SW 1271 (cell line): ENCODE measurements at regions not wholly inside any gene's neighbourhood (a gene's known extent, or its start where the extent isn't known, plus 50 kb on each side); places are given as distances from the start of the nearest gene placed in this dataset.
A peak's percentile ranks its signal among the peaks of the same experiment; 100 is the strongest.

ENCODE experiments used
- DNase-seq, 2 experiments: peaks; one replicate each; lab custom pipeline; 2025; lab: John Stamatoyannopoulos, UW

DNA sequence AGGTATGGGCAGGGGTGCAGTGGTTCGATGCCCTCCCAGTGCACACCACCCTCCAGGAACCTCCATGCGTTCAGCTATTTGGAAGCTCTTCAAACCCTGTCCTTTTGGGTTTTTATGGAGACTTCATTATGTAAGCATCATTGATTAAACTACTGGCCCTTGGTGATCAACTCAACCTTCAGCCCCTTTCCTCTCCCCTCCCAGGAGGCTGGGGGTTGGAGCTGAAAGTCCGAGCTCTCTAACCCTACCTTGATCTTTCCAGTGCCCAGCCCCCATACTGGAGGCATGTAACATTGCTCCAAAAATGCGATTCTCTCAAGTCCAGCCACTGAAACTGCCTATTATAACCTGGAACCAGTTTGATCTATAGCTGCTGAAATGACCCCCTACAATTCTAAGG, 188.1 kb downstream of the IPO8 start:
- DNase-seq, result no peak

DNA sequence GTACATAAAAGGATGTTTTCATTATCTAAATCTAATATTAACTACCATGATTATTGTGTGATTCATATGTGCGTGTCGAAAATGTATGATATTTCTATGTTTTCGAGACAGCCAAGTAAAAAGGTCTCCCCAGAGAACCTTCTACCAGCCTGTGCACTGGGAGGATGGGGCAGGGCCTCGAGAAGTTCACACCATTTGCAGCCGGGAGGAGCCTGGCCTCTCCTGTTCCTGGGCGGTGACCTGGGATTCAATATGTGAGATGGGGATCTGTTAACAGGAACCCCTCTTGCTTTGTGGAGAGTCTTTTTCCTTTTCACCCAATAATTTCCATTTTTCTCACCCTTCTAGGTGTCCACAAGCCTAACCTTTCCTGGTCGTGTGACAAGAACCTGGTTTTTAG, 189.3 kb downstream of the IPO8 start:
- no peak for DNase-seq

DNA sequence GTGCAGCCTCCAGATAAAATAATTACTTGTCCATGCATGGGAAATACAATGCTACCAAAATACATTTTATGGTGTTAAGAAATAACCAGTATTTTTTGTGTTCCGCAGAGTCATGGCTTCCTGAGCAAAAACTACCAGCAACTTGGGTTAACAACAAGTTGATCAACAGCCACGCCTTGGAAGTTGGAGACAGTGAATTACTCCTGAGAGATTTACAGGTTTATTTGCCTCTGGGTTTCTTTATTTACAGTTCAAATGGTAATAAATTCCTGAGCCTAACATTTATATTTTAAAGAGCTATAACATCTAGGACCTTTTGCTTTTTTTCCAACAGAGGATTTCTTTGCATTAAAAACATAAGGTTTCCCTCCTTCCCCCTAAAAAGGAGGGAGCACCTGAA, 194.0 kb downstream of the IPO8 start:
- DNase-seq, result no peak

DNA sequence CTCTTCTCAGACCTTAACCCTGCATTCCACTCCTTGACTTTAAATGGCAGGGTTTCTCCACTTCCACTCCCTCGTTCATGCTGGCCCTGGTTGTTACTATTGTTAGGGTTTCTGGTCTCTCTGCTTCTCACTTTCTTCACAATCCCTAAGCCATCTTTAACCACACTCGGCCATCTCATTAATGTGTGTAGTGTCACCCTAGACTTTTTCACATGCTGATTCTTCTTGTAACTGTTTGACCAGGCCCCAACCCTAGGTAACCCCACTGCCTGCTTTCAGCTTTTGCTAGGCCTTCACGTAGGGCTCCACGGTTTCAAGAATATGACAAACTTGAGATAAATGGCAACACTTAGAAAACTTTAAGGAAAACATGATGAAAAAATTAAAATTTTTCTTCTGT, 195.1 kb downstream of the IPO8 start:
- no peak for DNase-seq

DNA sequence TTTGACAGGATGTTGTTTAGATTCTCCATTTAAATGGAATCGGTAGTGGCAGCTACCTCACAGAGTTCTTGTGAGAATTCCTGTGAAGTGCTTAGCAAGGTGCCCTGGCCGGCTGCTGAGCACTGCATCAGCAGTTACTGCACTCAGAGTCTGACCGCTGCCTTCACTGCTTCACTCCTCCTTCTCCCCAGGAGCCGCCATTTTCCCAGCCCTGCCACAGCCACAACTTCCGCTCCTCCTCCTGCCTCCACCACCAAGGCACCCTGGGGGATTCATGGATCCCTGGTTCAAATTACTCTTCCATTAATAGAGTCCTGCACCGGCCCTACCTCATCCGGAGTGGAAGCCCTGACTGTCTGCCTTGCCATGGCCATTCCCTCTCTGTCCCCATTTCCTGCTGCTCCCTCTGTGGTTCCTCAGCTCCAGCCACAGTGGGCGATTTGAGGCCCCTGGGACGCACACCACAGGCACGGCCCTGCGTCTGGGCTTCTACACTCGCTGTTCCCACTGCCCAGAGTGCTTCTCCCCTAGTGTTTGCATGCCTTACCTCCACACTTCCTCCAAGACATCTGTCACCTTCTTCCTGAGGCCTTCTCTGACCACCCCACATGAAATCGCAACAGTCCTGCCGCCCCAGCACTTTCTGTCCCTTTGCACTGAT, 210.3 kb downstream of the IPO8 start:
- no peak for DNase-seq

DNA sequence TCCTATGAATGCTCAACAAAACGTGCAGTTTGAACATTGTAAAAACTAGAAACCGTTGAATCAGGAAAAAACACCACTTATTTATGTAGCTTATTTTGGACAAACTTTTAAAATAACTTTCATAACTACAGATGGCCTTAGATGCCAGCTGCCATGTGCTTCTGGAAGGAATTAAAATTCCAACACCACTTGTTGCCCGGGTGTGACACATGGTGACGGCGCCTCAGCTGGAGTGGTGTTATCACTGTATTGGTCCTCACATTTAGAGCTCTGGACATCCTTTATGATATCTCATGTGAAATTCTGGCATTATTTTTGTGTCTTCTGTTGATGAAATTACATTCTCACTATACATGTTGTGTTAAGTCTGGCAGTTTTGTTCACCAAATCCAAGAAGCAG, 211.0 kb downstream of the IPO8 start:
- no peak for DNase-seq

DNA sequence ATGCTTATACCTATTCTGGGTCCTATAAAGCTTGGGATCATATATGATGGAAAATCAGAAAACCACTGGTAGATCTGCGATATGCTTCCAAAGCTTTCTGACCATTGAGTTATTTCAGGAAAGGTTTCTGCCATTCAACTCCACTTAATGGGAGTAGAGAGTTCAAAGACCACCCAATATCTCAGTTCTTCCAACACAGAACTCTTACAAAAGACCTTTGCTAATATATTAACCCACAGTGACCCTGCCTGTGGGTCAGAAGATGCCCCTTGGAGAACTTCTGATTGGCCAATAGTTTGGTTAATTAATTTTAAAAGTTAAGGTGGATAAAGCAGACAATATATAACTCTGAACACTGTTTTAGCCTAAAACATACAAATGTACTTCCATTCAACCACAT, 213.0 kb downstream of the IPO8 start:
- no peak for DNase-seq

DNA sequence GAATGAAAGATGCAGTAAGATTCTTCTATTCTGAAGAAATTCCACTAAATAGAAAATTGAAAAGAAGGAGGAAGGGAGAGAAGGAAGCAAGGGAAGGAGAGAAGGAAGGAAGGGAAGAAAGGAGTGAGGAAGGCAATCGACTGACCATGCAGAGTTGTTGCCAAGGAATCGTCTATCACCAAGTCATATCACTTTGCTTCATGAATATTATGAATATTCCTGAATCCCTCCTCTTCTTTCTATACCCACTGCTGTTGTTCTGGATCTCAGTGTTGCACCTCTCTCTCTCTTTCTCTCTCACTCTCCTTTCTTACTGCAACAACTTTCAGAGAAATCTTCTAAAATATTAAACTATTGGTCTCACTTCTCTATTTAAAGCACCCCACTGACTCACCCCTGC, 222.4 kb downstream of the IPO8 start:
- DNase-seq, result no peak

DNA sequence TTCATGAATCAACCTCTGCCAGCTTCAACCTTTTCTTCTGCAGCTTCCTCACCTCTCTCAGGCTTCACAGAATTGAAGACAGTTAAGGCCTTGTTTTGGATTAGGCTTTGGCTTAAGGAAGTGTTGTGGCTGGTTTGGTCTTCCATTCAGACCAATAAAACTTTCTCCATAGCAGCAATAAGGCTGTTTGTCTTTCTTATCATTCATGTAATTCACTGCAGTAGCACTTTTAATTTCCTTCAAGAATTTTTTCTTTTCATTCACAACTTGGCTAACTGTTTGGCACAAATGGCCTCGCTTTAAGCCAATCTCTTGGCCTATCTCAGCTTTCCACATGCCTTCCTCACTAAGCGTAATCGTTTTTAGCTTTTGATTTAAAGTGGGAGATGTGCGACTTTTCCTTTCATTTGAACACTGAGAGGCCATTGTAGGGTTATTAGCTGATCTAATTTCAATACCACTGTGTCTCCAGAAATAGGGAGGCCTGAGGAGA, 229.5 kb downstream of the IPO8 start:
- no peak for DNase-seq

DNA sequence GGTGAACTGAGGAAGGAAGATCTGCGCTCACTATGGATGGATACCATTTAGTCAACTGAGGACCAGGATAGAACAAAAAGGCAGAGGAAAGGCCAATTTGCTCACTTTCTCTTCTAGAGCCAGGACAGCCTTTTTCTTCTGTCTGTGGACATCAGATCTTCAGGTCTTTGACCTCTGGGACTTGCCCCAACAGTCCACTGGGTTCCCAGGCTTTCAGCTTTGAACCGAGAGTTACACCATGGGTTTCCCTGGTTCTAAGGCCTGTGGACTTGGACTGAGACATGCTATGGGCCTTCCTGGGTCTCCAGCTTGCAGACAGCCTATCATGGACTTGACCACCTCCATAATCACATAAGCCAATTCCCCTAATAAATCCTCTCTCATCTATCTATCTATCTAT, 232.0 kb downstream of the IPO8 start:
- no peak for DNase-seq

DNA sequence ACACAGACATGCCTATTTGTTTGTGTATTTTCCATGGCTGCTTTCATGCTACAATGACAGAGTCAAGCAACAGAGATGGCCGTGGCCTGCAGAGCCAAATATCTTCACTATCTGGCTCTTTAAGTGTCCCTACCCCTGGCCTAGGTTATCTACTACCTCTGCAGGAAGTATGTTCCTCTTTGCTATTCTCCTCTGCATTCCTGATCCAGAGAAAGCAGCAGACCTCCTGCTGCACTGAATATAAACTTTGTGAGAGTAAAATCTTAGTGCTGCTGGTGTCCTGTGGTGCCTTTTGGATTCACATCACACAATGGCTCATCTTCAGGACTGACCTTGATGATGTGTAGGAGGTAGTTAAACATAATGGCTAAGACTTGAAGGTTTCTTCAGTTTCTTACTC, 233.4 kb downstream of the IPO8 start:
- no peak for DNase-seq

DNA sequence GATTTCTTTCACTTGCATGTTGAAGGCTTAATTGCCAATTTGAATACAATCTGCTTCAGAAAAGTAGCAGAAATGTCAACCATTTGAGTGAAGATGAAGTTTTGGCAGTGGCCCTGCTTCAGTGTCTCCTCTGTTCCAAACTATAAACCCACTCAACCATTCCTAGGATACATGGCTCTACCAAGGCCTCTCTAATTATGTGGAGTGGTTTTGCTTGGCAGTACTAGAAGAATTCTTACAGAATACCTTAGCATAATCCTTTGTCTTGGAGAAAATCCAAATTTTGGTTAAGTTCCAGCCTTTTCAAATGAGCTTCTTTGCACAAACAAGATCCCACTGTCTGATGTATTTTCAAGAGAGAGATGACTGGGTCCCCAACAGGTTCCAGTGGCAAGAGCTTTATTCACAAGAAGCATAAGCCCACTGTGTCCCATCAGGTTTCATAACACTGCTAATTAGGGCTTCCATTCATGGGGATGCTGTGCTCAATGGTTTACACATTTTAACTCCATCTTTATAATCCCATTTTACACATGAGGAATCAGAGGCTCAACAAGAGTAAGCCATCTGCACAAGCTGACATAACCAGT, 234.5 kb downstream of the IPO8 start:
- DNase-seq, result no peak

DNA sequence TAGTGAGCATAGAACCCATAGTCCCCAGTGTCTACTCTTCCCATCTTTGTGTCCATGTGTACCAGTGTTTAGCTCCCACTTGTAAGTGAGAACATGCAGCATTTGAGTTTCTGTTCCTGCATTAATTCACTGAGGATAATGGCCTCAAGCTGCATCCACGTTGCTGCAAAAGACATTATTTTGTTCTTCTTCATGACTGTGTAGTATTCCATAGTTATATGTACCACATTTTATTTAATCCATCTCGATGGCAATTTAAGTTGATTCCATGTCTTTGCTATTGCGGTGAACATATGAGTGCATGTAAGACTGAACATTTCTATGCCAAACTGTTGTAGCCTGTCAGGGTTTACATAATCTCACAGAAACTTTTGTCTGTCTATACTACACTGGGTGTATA, 237.2 kb downstream of the IPO8 start:
- DNase-seq, result no peak

DNA sequence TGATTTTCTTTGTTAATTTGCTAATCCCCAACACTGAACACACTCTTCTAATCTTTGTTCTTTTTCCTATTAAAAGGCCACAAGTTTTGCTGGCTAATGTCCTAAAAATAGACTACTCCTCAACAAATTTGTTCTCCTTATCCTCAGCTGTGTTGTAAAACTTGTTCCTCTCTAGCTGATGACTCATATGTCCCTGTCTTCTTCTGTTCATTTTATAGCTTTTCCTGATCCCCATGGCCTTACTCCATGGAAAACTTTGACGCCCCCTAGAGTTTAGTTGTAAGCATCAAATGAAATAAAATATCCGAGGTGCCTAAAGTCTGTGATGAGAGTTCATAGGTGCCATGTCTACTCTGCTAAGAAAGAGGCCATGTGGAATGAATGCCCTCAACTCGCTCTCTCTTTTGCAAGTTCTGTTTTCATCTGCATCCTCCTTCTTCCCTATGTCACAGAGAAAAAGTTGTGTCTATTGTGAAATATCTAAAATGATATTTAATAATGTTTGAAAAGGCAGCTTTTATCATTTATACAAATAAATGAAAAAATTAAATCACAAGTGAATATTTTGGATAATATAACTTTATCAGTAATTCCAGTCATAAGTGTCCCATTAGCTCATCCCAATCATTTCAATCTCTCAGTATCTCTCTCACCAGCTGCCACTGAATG, 237.9 kb downstream of the IPO8 start:
- DNase-seq, result peak; percentile 61 to 81

DNA sequence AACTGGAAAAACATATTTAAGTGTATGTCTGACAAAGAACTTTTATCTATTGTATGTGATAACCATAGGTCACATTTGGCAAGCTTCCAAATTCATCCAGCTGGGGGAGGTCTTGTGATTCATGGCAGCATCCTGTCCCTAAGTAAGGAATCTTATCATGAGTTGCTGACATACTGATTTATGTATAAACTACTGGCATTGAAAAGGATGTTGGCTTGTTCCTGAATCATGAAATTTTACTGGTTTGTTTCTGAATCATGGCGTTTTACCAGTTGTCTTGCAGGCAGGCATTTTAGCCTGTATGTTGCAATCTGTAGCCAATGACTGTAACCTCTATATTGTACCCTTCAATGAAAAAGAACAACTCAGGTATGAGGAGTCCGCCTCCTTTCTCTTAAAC, 244.8 kb downstream of the IPO8 start:
- peak in 1 of 2 experiments; percentile 18 for DNase-seq

DNA sequence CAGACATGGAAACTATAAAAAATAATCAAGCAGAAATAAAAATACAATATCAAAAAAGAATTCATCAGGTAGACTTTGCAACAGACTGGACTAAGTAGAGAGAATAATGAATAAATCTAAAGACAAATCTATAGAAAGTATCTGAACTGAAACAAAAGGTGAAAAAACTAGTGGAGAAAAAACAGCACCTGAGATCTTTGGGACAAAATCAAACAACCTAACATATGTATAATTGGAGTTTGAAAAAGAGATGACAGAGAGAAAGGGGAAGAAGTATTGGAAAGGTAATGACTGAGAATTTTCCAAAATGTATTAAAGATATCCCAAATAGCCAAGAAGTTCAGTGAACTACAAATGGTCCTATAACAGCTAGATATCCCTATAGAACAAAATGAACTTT, 245.4 kb downstream of the IPO8 start:
- DNase-seq, result no peak

DNA sequence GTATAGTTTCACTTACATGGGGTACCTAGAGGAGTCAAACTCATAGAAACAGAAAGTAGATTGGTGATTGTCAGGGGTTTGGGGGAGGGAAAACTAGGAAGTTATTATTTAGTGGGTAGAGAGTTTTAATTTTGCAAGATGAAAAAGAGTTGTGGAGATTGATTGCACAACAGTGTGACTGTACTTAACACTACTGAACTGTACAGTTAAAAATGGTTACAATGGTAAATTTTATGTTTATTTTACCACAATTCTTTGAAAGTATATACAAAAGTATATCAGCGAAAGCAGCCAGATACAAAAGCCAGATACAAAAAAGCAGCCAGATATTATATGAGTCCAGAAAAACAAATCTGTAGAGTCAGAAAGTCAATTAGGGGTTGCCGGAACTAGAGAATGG, 247.6 kb downstream of the IPO8 start:
- DNase-seq, result no peak

DNA sequence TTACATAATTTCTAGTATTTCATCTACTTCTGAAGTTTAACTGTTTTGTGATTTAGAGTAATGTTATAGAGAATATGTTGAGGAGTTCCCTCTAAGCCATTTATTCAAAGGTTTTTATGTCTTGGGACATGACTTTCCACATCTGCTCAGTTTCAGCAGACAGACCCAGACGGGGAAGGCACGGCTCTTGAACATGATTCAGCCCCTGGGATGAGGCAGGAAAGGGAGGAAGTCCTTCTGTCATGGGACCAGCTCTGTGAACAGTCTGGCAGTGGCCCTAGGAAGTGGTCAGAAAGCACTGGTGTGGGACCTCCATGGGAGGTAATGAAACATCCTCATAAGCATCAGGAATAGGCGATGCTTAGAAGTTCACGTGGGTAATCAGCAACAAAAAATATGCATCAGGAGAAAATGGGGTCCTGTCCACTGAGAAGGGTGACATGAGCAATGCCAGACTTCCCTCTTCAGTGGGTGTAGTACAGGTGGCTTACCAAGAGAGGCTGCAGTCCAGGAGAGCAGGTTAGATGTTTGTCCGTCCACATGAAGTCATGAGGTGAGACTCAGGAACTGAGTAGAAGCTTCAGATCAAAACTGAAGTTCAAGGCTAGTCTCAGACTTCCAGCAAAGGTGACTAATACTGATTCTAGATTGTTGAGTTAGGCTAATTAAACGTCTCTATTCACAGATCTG, 248.5 kb downstream of the IPO8 start:
- DNase-seq, result no peak

DNA sequence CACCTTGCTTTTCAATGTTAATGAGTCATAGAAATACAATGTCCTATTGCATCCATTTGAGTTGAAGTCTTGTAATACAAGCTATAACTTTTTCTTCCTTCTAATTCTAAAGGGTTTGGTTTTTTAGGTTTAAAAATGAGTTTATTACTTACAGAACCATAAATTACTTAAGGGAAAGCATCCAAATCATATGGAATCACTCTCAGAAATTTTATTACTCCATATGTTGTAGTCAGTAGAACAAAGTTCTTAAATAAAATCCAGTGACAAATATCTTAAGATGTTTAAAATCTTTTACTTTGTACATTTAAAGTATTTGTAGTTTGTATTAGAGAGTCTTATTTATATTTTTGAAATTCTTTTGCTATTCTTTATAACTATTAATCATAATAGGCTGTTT, 253.2 kb downstream of the IPO8 start:
- DNase-seq, result no peak

DNA sequence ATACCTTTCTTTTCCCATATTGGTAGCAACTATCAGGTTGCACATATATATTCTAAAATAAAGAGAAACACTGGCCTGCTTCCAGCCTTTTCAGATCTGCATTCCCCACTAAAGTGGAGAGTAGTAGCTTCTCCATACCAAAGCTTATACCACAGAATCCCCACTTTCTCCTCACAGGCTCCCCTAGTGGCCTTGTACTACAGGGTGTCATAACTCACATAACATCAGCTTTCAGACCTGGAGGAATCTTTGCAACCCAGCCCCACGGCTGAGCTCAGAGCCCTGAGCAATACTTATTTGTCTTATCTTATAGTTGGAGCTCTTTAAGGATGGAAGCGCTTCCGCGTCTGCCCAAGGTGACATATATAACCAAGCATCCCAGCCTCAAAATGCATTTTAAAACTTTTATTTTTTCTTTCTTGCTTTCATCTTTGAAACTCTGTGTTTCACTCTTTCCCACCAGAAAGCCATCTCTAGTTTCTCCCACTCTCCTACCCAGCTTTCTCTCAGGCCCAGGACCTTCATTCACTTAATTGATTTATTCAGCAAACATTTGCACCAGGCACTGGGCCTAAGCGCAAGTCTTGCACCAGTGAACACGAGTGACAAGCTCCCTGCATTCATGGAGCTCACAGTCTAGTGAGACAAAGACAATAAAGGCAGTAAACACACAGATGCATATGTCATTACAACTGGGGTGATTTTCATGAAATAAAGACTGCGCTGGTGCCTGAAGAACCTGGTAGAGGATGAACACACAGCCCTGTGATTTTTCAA, 254.7 kb downstream of the IPO8 start:
- peak in 1 of 2 experiments; percentile 70 for DNase-seq

DNA sequence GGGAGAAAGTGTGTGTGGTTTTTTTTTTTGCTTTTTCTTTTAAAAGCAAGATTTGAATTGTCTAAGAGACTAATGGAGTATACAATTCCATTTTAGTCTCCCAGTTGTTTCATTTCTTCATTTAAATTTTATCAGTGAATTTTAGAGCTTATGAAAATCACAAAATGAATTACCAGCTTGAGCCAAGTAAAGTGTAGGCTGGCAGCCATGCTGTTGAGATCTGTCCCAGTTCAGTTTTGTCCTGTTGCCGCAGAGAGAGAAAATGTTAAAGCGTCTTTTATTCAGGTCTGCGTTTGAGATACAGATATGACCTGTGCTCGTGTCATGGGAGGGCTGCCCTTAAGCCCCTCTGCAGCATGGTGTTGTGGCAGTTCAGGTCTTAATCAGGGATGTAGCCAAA, 256.5 kb downstream of the IPO8 start:
- no peak for DNase-seq

DNA sequence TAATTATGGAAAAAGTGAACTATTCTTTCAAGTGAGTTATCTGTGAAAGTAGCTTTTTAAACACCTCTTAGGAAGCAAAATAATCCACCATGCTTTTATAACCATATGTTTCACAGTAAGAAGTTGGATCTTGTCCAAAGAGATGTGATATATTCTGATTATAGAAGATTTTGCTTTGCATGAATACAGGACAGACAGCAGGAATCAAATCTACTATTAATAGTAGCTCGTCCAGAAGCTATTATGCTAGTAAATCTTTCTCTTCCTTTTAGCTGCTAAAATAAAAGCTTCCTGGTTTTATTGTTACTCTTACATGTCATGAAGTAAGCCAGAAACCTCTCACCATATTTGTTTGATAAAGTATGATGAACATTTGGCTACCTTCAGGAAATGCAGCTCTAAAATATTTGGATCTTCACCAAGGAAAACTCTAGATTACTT, 257.0 kb downstream of the IPO8 start:
- no peak for DNase-seq
